GM18520 (cell line): ENCODE measurements at regions not wholly inside any gene's neighbourhood (a gene's known extent, or its start where the extent isn't known, plus 50 kb on each side); places are given as distances from the start of the nearest gene placed in this dataset.

Experiments
- ATAC-seq: cut with Tn5 transposase; IDR thresholded peaks from one replicate; pipeline ENCODE4 v1.9.1; 2021; ENCODE audit not compliant: unreplicated experiment

- ATAC-seq, result no peak
These were observed 73.0 kb upstream of the KCTD1 start for GRCh38 chr18:26621161-26622026.

DNA sequence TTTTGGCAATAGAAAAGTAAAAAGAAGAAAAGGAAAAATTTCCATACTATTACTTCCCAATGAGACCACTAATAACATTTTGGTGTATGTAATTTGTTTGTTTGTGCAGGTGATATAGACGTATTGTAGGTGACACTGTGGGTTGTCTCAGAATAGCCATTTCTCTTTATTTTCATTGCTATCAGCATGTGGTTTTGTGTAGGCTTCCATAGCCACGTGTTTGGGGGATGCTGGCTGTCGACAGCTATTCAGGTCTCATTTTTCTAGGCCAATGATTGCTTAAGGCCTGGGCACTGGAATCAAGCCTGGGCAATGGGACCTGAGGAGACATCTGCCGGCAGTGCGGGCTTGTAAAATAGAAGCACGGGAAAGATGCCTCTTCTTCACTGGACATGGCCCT is 71.0 kb upstream of the KCTD1 start:
- no peak for ATAC-seq

DNA sequence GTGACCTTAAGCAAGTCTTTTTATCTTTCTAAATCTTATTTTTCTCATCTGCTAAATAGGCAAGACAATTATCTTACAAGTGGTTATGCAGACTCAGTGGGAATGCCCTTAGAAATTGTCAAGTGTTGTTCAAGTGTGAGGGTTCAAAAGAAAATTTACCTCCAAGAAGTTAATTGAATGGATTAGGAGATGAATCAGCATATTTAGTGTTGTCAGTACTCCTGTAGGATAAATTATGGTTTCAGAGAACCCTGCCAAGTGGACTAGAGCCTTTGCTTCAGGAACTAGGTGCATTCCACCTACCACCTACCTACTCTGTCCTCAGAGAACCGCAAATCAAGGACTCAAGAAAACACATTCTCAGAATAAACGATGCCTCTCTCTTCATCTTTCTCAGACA is 69.8 kb upstream of the KCTD1 start:
- no peak for ATAC-seq

GRCh38 chr18:26617151-26617554 is 68.8 kb upstream of the KCTD1 start:
- ATAC-seq, result no peak

DNA sequence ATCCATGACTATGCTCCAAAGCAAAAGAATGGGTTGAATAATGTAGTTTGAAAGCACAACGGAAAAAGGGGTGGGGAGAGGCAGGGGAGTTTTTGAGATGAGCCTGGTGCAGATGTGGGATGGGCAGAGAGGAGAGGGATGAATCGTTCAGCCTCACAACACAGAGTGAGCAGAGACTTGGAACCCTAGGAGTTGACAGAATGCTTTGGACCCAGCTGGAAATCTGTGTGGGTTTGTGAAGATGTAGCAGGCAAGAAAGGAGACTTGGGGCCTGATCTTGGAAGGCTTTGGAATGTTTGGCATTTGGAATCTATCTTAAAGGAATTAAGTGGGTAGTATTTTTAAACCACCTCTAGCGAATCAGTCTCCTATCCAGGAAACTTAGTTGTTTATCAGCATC is 66.0 kb upstream of the KCTD1 start:
- ATAC-seq, result no peak
